AG04450 (cell line): ENCODE measurements at regions not wholly inside any gene's neighbourhood (a gene's known extent, or its start where the extent isn't known, plus 50 kb on each side); places are given as distances from the start of the nearest gene placed in this dataset.

Experiments used
- CTCF ChIA-PET: fragments of 300-600, 350-600 bp; formaldehyde crosslinking; extraction: SDS; loops from one replicate; lab custom pipeline; 2022; ENCODE audit warnings: antibody characterized with exemption, inconsistent platforms; lab: Charles Lee
- POLR2A ChIA-PET: fragments of 350-600 bp; formaldehyde crosslinking; extraction: SDS; loops from one replicate; lab custom pipeline; 2021; ENCODE audit warnings: antibody characterized with exemption, inconsistent platforms; lab: Yijun Ruan, JAX
- DNase-seq: peaks from one replicate; pipeline ENCODE4 v3.0.0-alpha.2; 2011; ENCODE audit warnings: low read depth, low spot score
- H3K27ac ChIP-seq: one replicate; pipeline ENCODE4 v1.5.1; 2012; ENCODE audit warnings: low read depth, low read length, control low read depth
- H3K27me3 ChIP-seq: one replicate; pipeline ENCODE4 v1.6.0; 2012; ENCODE audit warnings: low read length; ENCODE audit not compliant: control insufficient read depth, insufficient read depth
- H3K4me3 ChIP-seq: 2 replicates; pipeline ENCODE4 v1.5.1; 2011; ENCODE audit warnings: mild to moderate bottlenecking, low read depth, low read length, control low read depth
- H3K9me3 ChIP-seq: 2 replicates; pipeline ENCODE4 v1.5.1; 2012; ENCODE audit warnings: low read length; ENCODE audit not compliant: control insufficient read depth, insufficient read depth
- TF ChIP-seq, protein P1 (sequence below): IDR thresholded peaks from 2 replicates; pipeline ENCODE4 v1.5.1; 2011; ENCODE audit warnings: low read depth, low read length, control low read depth, inconsistent platforms

DNA sequence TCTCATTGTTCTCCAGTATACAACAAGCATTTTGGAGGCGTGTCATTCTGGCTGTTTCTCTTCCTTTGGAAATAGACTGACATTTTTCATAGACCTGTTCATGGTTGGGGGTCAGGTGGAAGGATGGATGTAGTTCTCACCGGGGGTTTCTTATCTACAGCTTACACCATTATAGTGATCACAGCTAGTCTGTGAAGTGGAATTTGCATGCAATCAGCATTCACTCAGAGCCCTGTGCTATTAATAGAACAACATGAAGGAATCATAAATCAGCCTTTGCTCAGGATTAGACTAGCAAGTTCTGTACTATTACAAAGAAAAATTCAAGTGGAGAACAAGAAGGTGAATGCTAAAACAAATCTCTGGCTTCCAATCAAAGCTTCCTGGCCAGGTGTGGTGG, 132.6 kb upstream of the PUDP start:
- Histone ChIP-seq H3K9me3 (no peaks in the 10 kb centered on the region), H3K27me3 (no peaks in the 10 kb centered on the region), H3K27ac (no peak overlapping the region), H3K4me3 (no peak overlapping the region)
- no peak for DNase-seq
- ChIA-PET CTCF (interaction anchor here (0.7 kb wide), 1 partner anchor 486 kb away, joined by 5 read pairs; no protein-coding TSS in a partner anchor), POLR2A (no interaction called here)
- TF ChIP-seq, protein P1, sequence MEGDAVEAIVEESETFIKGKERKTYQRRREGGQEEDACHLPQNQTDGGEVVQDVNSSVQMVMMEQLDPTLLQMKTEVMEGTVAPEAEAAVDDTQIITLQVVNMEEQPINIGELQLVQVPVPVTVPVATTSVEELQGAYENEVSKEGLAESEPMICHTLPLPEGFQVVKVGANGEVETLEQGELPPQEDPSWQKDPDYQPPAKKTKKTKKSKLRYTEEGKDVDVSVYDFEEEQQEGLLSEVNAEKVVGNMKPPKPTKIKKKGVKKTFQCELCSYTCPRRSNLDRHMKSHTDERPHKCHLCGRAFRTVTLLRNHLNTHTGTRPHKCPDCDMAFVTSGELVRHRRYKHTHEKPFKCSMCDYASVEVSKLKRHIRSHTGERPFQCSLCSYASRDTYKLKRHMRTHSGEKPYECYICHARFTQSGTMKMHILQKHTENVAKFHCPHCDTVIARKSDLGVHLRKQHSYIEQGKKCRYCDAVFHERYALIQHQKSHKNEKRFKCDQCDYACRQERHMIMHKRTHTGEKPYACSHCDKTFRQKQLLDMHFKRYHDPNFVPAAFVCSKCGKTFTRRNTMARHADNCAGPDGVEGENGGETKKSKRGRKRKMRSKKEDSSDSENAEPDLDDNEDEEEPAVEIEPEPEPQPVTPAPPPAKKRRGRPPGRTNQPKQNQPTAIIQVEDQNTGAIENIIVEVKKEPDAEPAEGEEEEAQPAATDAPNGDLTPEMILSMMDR, result no peak

DNA sequence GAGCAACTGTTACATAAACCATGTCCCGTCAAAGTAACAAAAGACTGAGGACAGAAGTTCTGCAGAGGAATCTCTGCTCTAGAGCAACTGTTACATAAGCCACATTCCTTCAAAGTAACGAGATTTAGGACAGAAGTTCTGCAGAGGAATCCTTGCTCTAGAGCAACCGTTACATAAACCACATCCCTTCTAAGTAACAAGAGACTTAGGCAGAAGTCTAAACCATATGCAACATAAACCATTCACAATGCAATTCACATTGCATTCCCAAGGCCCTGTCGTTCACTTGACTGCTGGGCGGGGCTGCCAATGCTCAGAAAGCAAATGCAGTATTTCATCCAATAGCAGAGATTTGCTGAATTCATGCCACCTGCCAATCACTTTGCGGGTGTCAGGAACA, 124.4 kb upstream of the PUDP start:
- TF ChIP-seq, protein P1, result no peak
- Histone ChIP-seq H3K9me3 (no peaks in the 10 kb centered on the region), H3K4me3 (no peak overlapping the region), H3K27me3 (no peaks in the 10 kb centered on the region), H3K27ac (no peak overlapping the region)
- ChIA-PET CTCF (no interaction called here), POLR2A (no interaction called here)
- no peak for DNase-seq

DNA sequence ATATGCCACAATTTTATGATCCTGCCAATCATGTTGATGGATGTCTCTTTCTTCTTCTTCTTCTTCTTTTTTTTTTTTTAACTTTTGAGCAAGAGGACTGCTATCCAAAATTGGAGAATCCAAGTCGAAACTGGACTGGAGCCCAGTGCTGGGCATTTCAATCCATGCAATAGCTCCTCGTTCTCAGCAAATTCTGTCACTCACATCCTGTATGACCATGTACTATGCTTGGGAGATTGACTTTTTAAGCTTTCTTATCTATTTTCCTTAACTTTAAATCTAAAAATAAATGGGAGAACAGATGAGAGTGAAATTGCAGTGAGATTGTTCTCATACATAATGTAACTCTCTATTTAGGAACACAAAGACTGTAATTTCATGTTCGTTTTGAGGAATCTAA, 123.0 kb upstream of the PUDP start:
- Histone ChIP-seq H3K27me3 (no peaks in the 10 kb centered on the region), H3K9me3 (no peaks in the 10 kb centered on the region), H3K4me3 (no peak overlapping the region), H3K27ac (no peak overlapping the region)
- no peak for DNase-seq
- ChIA-PET POLR2A (no interaction called here), CTCF (interaction anchor here (0.7 kb wide), 1 partner anchor 123 kb away, joined by 3 read pairs; no protein-coding TSS in a partner anchor)
- TF ChIP-seq, protein P1, result no peak

DNA sequence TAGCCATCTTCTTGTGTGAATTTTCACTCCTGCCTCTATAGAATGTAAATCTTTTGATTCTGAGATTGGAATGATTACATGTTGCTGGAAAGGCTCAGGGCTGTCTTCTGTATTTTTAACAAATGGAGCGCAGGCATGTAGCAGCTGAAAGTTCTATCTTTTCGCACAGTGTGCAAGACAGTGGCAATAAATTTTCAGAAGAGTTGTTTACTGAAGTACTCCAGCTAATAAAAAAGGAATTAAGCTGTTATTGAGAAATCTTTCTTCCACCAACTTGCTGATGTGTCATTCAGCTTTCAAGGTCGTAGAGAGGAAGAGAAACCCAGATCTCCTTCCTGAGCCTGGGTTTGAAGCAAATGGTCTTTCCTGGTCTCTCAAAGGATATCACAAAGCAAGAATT, 122.0 kb upstream of the PUDP start:
- Histone ChIP-seq H3K9me3 (no peaks in the 10 kb centered on the region), H3K27ac (peak overlapping the region; percentile 47), H3K4me3 (peak overlapping the region; percentile 7; the same call in 1 of the 2 replicates), H3K27me3 (no peaks in the 10 kb centered on the region)
- ChIA-PET POLR2A (interaction anchor here (0.9 kb wide), 1 partner anchor 61 kb away, joined by 3 read pairs; no protein-coding TSS in a partner anchor), CTCF (interaction anchor here (0.7 kb wide), 1 partner anchor 124 kb away, joined by 3 read pairs; no protein-coding TSS in a partner anchor)
- DNase-seq, result no peak
- TF ChIP-seq, protein P1, result no peak

DNA sequence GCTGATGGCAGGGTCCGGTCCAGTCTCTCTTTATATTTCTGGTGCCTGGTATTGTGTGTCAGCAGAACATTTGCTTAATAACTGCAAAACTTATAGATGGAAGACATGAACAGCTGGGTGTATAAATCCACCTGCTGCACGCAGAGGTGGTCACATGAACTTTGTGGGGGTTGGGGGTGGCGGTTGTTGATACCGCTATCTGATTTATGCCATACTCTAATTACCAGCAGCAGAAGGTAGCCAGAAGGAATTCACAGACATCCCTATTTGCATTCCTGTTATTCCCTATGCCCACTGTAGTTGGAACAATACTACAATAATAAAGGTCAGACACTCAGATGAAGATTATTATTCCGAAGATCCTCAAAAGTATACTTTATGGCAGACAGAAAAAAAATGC, 121.6 kb upstream of the PUDP start:
- TF ChIP-seq, protein P1, result no peak
- no peaks in the 10 kb centered on the region for H3K9me3 ChIP-seq
- no peak for DNase-seq
- POLR2A ChIA-PET, result interaction anchor here (0.9 kb wide), 1 partner anchor 61 kb away, joined by 3 read pairs; no protein-coding TSS in a partner anchor
- no peaks in the 10 kb centered on the region for H3K27me3 ChIP-seq
- CTCF ChIA-PET, result no interaction called here
- H3K27ac ChIP-seq, result no peak overlapping the region
- H3K4me3 ChIP-seq, result no peak overlapping the region
